ENCODE measurements at regions not wholly inside any gene's neighbourhood (a gene's known extent, or its start where the extent isn't known, plus 50 kb on each side); places are given as distances from the start of the nearest gene placed in this dataset.

- TF ChIP-seq ATF2 (CRISPR knock-in tag; IDR thresholded peaks at IDR 0.05) (no peak), ZNF713 (CRISPR knock-in tag; IDR thresholded peaks at IDR 0.05) (no peak), ZNF644 (CRISPR knock-in tag; IDR thresholded peaks at IDR 0.05; ENCODE audit: low read depth) (0 out of 2 replicates have a peak, but pooled peaks have one; percentile 60), SCMH1 (CRISPR knock-in tag; IDR thresholded peaks at IDR 0.05; ENCODE audit: borderline replicate concordance) (no peak), FOXP1 (IDR thresholded peaks at IDR 0.05) (no peak), FOXP1 (CRISPR knock-in tag; IDR thresholded peaks at IDR 0.05) (no peak), ZNF563 (CRISPR knock-in tag; IDR thresholded peaks at IDR 0.05) (no peak), ZSCAN29 (CRISPR knock-in tag; conservative IDR thresholded peaks at IDR 0.05) (0 out of 2 replicates have a peak, but pooled peaks have one; percentile 3), CAMTA2 (CRISPR knock-in tag; IDR thresholded peaks at IDR 0.05; ENCODE audit: borderline replicate concordance) (no peak), KLF12 (CRISPR knock-in tag; IDR thresholded peaks at IDR 0.05; ENCODE audit: borderline replicate concordance) (no peak), ZNF329 (CRISPR knock-in tag; IDR thresholded peaks at IDR 0.05; ENCODE audit: low read depth) (no peak), YEATS2 (CRISPR knock-in tag; IDR thresholded peaks at IDR 0.05; ENCODE audit: borderline replicate concordance) (no peak), HMG20B (CRISPR knock-in tag; conservative IDR thresholded peaks at IDR 0.05) (no peak), ZNF609 (CRISPR knock-in tag; IDR thresholded peaks at IDR 0.05; ENCODE audit: borderline replicate concordance) (no peak), ZNF12 (CRISPR knock-in tag; IDR thresholded peaks at IDR 0.05) (no peak; the same call in 1 of the 2 replicates), ZNF234 (CRISPR knock-in tag; conservative IDR thresholded peaks at IDR 0.05) (no peak), NFE2L1 (CRISPR knock-in tag; IDR thresholded peaks at IDR 0.05; ENCODE audit: borderline replicate concordance) (no peak), ELF3 (CRISPR knock-in tag; IDR thresholded peaks at IDR 0.05) (no peak), CC2D1A (CRISPR knock-in tag; IDR thresholded peaks at IDR 0.05) (no peak), KAT8 (CRISPR knock-in tag; IDR thresholded peaks at IDR 0.05) (no peak)
- TF ChIP-seq, protein P1, sequence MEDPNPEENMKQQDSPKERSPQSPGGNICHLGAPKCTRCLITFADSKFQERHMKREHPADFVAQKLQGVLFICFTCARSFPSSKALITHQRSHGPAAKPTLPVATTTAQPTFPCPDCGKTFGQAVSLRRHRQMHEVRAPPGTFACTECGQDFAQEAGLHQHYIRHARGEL (CRISPR knock-in tag; IDR thresholded peaks at IDR 0.05): no peak
- TF ChIP-seq, protein P2, sequence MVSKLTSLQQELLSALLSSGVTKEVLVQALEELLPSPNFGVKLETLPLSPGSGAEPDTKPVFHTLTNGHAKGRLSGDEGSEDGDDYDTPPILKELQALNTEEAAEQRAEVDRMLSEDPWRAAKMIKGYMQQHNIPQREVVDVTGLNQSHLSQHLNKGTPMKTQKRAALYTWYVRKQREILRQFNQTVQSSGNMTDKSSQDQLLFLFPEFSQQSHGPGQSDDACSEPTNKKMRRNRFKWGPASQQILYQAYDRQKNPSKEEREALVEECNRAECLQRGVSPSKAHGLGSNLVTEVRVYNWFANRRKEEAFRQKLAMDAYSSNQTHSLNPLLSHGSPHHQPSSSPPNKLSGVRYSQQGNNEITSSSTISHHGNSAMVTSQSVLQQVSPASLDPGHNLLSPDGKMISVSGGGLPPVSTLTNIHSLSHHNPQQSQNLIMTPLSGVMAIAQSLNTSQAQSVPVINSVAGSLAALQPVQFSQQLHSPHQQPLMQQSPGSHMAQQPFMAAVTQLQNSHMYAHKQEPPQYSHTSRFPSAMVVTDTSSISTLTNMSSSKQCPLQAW (CRISPR knock-in tag; IDR thresholded peaks at IDR 0.05): no peak
- TF ChIP-seq, protein P3, sequence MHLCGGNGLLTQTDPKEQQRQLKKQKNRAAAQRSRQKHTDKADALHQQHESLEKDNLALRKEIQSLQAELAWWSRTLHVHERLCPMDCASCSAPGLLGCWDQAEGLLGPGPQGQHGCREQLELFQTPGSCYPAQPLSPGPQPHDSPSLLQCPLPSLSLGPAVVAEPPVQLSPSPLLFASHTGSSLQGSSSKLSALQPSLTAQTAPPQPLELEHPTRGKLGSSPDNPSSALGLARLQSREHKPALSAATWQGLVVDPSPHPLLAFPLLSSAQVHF (CRISPR knock-in tag; IDR thresholded peaks at IDR 0.05): no peak
Observed at GRCh38 chr6:44043479-44044153, 83.6 kb downstream of the MRPL14 start (continued).
